Fibroblast of pulmonary artery (primary cell): ENCODE measurements at regions not wholly inside any gene's neighbourhood (a gene's known extent, or its start where the extent isn't known, plus 50 kb on each side); places are given as distances from the start of the nearest gene placed in this dataset.
"Not testable (repeated sequence)": the region's sequence is repeated elsewhere in the genome, so short reads cannot be mapped to it uniquely, and the experiment has no call there.

Experiments
- DNase-seq: peaks from one replicate; pipeline ENCODE4 v3.0.0-alpha.2; 2010; ENCODE audit warnings: low read depth
- H3K4me3 ChIP-seq: replicated peaks from 2 replicates; pipeline ENCODE4 v1.5.1; 2011; ENCODE audit warnings: low read depth, mild to moderate bottlenecking, control low read depth, low read length, moderate library complexity
- TF ChIP-seq, protein P1 (sequence below): IDR thresholded peaks from 2 replicates; pipeline ENCODE4 v1.5.1; 2011; ENCODE audit warnings: mild to moderate bottlenecking, control low read depth, low read length, inconsistent platforms; ENCODE audit errors: missing control alignments

DNA sequence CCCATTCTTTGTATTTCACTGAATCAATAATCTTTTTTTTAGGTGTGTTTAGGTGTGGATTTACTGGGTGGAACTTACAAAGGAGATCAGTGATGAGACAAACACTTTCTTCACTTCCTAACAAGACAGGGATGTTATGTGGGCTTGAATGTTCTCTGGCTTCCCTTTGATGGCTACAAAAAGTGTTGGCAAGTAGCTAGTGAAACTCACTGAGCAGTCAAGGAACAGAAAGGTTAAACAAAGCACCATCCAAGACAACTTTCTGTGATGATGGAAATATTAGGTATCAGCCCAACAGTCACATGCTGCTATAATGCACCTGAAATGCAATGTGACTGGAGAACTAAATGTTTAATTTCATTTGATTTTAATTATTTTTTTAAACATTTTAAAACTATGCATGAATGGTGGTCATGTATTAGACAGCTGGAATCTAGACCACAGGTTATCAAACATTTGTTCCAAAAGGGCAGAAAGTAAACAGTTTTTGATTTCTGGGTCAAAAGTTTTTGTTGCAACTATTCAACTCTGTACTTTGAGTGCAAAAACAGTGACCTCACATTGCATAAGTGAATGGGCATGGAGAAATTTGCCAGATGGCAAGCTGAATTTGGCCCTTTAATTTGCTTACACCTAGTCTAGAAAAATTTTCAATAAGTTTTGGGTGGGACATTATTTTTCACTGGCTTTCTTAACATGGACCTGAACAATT lies 1272.7 kb upstream of the TMEFF2 start:
- DNase-seq: no peak
- no peak overlapping the region for H3K4me3 ChIP-seq
- TF ChIP-seq, protein P1, sequence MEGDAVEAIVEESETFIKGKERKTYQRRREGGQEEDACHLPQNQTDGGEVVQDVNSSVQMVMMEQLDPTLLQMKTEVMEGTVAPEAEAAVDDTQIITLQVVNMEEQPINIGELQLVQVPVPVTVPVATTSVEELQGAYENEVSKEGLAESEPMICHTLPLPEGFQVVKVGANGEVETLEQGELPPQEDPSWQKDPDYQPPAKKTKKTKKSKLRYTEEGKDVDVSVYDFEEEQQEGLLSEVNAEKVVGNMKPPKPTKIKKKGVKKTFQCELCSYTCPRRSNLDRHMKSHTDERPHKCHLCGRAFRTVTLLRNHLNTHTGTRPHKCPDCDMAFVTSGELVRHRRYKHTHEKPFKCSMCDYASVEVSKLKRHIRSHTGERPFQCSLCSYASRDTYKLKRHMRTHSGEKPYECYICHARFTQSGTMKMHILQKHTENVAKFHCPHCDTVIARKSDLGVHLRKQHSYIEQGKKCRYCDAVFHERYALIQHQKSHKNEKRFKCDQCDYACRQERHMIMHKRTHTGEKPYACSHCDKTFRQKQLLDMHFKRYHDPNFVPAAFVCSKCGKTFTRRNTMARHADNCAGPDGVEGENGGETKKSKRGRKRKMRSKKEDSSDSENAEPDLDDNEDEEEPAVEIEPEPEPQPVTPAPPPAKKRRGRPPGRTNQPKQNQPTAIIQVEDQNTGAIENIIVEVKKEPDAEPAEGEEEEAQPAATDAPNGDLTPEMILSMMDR: no peak

DNA sequence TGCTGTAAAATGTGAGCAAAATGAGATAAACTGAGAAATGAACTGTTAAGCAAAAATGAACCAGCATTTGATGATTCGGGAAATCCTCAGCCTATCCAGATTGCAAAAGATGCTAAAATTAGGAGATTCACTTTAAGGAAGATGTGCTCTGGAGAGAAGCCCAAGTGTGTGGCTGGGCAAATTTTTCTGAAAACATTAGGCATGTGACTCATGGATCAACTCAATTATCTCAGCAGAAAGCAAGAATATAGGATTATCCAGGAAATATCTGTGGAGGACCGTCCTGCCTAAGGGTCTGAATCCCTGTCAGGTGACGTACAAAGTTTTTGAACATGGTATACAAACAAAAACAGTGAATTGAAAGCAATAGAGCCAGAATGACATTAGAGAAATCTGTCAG lies 1268.3 kb upstream of the TMEFF2 start:
- TF ChIP-seq, protein P1: no peak
- DNase-seq: no peak
- no peak overlapping the region for H3K4me3 ChIP-seq

DNA sequence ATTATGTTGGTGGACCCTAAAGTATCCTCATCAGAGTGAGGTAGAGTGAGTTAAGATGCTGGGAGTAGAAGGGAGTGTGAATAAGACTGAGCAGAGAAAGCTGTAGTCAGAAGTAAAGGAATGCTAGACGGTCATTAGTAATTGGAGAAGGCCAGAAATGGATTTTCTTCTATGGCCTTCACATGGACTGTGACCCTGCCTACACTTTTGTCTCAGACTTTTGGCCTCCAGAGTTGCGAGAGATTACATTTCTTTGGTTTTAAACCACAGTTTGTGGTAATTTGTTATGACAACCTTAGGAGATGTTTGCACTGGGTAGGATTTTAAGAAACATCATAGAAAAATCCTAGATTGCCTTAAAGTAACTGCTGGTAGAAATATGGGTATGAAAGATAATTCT lies 1267.7 kb upstream of the TMEFF2 start:
- H3K4me3 ChIP-seq: no peak overlapping the region
- TF ChIP-seq, protein P1: no peak
- DNase-seq: peak; percentile 0

DNA sequence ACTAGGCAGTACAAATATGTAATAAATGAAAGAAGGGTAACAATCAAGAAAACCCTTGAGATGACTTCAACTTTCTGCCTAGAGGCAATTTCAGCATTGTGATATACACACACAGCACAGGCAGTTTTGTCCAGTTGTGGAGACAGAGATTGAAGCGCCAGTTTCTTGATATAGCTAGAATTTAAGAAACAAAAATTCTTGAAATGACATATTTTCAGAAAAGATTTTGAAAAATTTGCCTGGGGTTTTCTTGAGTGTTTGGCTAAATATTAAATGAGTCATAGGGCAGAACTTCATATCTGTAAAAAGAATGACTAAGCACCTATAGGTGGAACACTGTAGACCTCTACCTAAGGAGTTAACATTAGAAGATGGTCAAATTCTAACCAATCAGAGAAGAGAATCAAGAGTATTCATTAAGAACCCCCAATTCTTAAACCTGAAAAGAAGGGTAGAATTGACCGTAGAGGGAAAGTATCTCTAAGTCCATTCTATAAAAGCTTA lies 1266.8 kb upstream of the TMEFF2 start:
- DNase-seq: no peak
- H3K4me3 ChIP-seq: no peak overlapping the region
- TF ChIP-seq, protein P1: no peak

DNA sequence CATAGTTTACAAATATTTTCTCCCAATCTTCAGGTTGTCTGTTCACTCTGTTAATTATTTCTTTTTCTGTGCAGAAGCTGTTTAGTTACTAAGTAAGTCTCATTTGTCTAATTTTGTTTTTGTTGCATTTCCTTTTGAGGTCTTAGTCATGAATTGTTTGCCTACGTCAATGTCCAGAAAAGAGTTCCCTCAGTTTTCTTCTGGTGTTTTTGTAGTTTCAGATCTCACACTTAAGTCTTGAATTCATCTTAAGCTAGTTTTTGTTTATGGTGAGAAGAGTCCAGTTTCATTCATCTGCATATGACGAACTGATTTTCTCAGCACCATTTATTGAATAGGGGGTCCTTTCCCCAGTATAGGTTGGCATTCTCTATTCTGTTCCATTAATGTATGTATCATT lies 1252.2 kb upstream of the TMEFF2 start:
- DNase-seq: no peak
- H3K4me3 ChIP-seq: no peak overlapping the region
- TF ChIP-seq, protein P1: no peak

DNA sequence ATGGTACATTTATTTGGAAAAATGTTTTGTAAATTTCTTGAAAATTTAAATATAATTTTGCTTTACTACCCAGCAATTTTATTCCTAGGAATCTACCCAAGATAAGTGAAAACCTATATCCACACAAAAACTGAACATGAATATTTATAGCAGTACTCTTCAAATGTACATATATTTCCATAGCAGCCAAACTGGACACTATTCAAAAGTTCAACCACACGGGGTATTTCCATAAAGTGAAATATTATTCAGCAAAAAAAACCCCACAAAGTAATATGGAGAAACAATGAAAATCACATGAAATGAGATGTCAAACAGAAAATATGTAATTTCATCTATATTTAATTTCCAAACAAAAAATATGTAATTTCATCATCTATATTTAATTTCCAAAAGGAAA lies 1247.6 kb upstream of the TMEFF2 start:
- TF ChIP-seq, protein P1: no peak
- H3K4me3 ChIP-seq: no peak overlapping the region
- DNase-seq: no peak

DNA sequence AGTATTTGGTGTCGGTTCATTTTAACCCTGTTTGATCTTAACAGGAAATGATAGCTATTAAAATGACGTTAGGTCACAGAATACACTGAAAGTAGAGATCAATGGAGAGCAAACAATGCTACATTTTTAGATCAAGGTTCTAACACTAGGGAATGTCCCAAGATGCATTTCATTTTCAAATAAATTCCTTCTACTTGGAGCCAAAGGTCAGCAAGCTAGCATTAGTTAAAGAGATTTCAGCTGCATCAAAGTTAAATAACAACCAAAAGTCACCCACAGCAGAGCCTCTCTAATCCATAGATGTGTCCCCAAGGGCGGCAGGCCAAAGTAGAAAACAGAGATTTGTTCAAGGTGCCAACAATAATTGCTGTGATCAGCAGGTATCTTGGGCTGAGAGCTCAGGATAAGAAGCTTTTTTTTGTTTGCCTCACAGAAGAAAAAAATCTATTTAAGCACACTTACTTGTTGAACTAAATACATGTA lies 1233.6 kb upstream of the TMEFF2 start:
- DNase-seq: no peak
- no peak overlapping the region for H3K4me3 ChIP-seq
- TF ChIP-seq, protein P1: no peak

DNA sequence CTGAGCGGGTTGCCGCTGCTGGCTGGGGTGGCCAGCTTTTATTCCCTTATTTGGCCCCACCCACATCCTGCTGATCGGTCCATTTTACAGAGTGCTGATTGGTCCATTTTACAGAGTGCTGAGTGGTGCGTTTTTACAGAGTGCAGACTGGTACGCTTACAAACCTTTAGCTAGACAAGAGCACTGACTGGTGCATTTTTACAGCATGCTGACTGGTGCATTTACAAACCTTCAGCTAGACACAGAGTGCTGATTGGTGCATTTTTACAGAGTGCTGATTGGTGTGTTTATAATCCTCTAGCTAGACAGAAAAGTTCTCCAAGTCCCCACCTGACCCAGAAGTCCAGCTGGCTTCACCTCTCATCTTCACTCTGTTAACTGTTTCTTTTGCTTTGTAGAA lies 1217.6 kb upstream of the TMEFF2 start:
- not testable (repeated sequence) for DNase-seq, H3K4me3 ChIP-seq
